A549 (cell line): ENCODE measurements at regions not wholly inside any gene's neighbourhood (a gene's known extent, or its start where the extent isn't known, plus 50 kb on each side); places are given as distances from the start of the nearest gene placed in this dataset.
A peak's percentile ranks its signal among the peaks of the same experiment; 100 is the strongest.

Experiments used
- ATAC-seq, 2 experiments: fragments of 200-7000 bp in 1 of 2; fragments of >200 bp in 1 of 2; cut with Nextera tagmentation in 1 of 2; cut with Tn5 transposase in 1 of 2; 3 replicates each; pipeline versions ENCODE4 v1.8.0 to v1.9.1; 2018 to 2020; ENCODE audit warnings: mild to moderate bottlenecking in 1 of 2, moderate library complexity in 1 of 2
- CTCF ChIA-PET: fragments of 300-600 bp; sonication (Branson Sonifier 250); formaldehyde crosslinking; extraction: SDS; loops from one replicate; lab custom pipeline; 2021; ENCODE audit warnings: antibody characterized with exemption, inconsistent platforms; lab: Yijun Ruan, JAX
- POLR2A ChIA-PET: fragments of 350-600 bp; formaldehyde crosslinking; extraction: SDS; loops from one replicate; lab custom pipeline; 2021; ENCODE audit warnings: antibody characterized with exemption, inconsistent platforms; lab: Yijun Ruan, JAX
- DNase-seq, 2 experiments: peaks; one replicate each; pipeline versions ENCODE4 v3.0.0 to v3.0.0-alpha.2; 2011 to 2016; ENCODE audit warnings: low read depth in 1 of 2, low spot score in 1 of 2
- FAIRE-seq: peaks from 2 replicates; lab custom pipeline; 2011; peaks lifted over from hg19 to GRCh38; lab: Jason Lieb, UNC
- H3K27ac ChIP-seq, 2 experiments: fragments of >200 bp; sonication (Bioruptor Twin); formaldehyde crosslinking; 3 replicates each; pipeline ENCODE4 v1.5.1; 2016 to 2017
- H3K4me1 ChIP-seq: fragments of >200 bp; sonication (Bioruptor Twin); formaldehyde crosslinking; 3 replicates; pipeline ENCODE4 v1.6.1; 2016
- H3K4me2 ChIP-seq: fragments of >200 bp; sonication (Bioruptor Twin); formaldehyde crosslinking; 3 replicates; pipeline ENCODE4 v1.6.1; 2016
- H3K4me3 ChIP-seq: fragments of >200 bp; sonication (Bioruptor Twin); formaldehyde crosslinking; 3 replicates; pipeline ENCODE4 v1.5.1; 2016
- H3K9me3 ChIP-seq: fragments of >200 bp; sonication (Bioruptor Twin); formaldehyde crosslinking; 3 replicates; pipeline ENCODE4 v1.6.1; 2016
- ATOH8 ChIP-seq: fragments of 250-450 bp; sonication (Bioruptor Pico); IDR thresholded peaks from 2 replicates; pipeline ENCODE4 v1.5.0; 2020; ENCODE audit warnings: low read depth, mild to moderate bottlenecking, moderate library complexity
- BHLHE40 ChIP-seq: IDR thresholded peaks from 2 replicates; pipeline ENCODE4 v1.6.1; 2012; ENCODE audit warnings: low read depth, low read length, inconsistent platforms
- CBX2 ChIP-seq: fragments of 200-600 bp; sonication (generic); IDR thresholded peaks from 2 replicates; pipeline ENCODE4 v1.6.1; 2016; ENCODE audit warnings: low read depth, mild to moderate bottlenecking, borderline replicate concordance
- CTCF ChIP-seq: fragments of >200 bp; sonication (Bioruptor Twin); formaldehyde crosslinking; IDR thresholded peaks from 3 replicates; pipeline ENCODE4 v1.5.1; 2016
- E2F6 ChIP-seq: IDR thresholded peaks from 2 replicates; pipeline ENCODE4 v1.6.1; 2012; ENCODE audit warnings: low read depth, borderline replicate concordance
- EHMT2 ChIP-seq: fragments of 200-600 bp; sonication (generic); IDR thresholded peaks from 2 replicates; pipeline ENCODE4 v1.6.1; 2016; ENCODE audit warnings: antibody characterized with exemption, low read depth, mild to moderate bottlenecking, moderate library complexity
- ESRRA ChIP-seq: fragments of 150-350 bp; IDR thresholded peaks from 2 replicates; pipeline ENCODE4 v1.6.1; 2014; ENCODE audit warnings: mild to moderate bottlenecking, low read length, borderline replicate concordance
- FOSL2 ChIP-seq, 2 experiments: fragments of 450-650 bp in 1 of 2; fragments of >200 bp in 1 of 2; sonication (Bioruptor Twin) in 1 of 2; formaldehyde crosslinking; IDR thresholded peaks; 2 replicates each; pipeline versions ENCODE4 v1.5.0 to v1.6.1; 2016 to 2020; ENCODE audit warnings: mild to moderate bottlenecking in 1 of 2, moderate library complexity in 1 of 2
- FOXS1 ChIP-seq: fragments of 250-450 bp; sonication (Bioruptor Pico); IDR thresholded peaks from 2 replicates; pipeline ENCODE4 v1.5.0; 2020; ENCODE audit warnings: mild to moderate bottlenecking, moderate library complexity
- HEYL ChIP-seq: fragments of 250-450 bp; sonication (Bioruptor Pico); IDR thresholded peaks from 2 replicates; pipeline ENCODE4 v1.8.0; 2021; ENCODE audit warnings: mild to moderate bottlenecking, moderate library complexity
- HOXA7 ChIP-seq: fragments of 250-450 bp; sonication (Bioruptor Pico); IDR thresholded peaks from 2 replicates; pipeline ENCODE4 v1.5.0; 2020; ENCODE audit warnings: mild to moderate bottlenecking, moderate library complexity
- JUN ChIP-seq, 2 experiments: fragments of >200 bp; sonication (Bioruptor Twin); formaldehyde crosslinking; IDR thresholded peaks; 2 replicates in 1 of 2; 3 replicates in 1 of 2; pipeline ENCODE4 v1.6.1; 2016 to 2017
- KDM5A ChIP-seq: fragments of 200-600 bp; sonication (generic); IDR thresholded peaks from 2 replicates; pipeline ENCODE4 v1.6.1; 2016; ENCODE audit warnings: antibody characterized with exemption, mild to moderate bottlenecking
- MAFK ChIP-seq: fragments of 450-650 bp; IDR thresholded peaks from 2 replicates; pipeline ENCODE4 v1.6.1; 2014; ENCODE audit not compliant: partially characterized antibody
- MAX ChIP-seq: IDR thresholded peaks from 2 replicates; pipeline ENCODE4 v1.6.1; 2012
- NFE2L2 ChIP-seq: fragments of 150-350 bp; conservative IDR thresholded peaks from 2 replicates; pipeline ENCODE4 v1.6.1; 2014; ENCODE audit warnings: low read length
- NPAS2 ChIP-seq: fragments of 250-450 bp; sonication (Bioruptor Pico); IDR thresholded peaks from 2 replicates; pipeline ENCODE4 v1.8.0; 2022; ENCODE audit warnings: mild to moderate bottlenecking, moderate library complexity, borderline replicate concordance
- PBX3 ChIP-seq: IDR thresholded peaks from 2 replicates; pipeline ENCODE4 v1.6.1; 2012
- PHF8 ChIP-seq: fragments of 200-600 bp; sonication (generic); IDR thresholded peaks from 2 replicates; pipeline ENCODE4 v1.6.1; 2016; ENCODE audit warnings: low read depth, mild to moderate bottlenecking, antibody characterized with exemption, moderate library complexity, borderline replicate concordance
- POLR2A ChIP-seq: IDR thresholded peaks from 2 replicates; pipeline ENCODE4 v1.6.1; 2012; ENCODE audit warnings: mild to moderate bottlenecking, low read length
- POLR2AphosphoS2 ChIP-seq: conservative IDR thresholded peaks from 2 replicates; pipeline ENCODE4 v1.6.1; 2012; ENCODE audit warnings: low read length, improper control_type of control experiment, inconsistent platforms
- RAD21 ChIP-seq, 2 experiments: fragments of >200 bp in 1 of 2; sonication (Bioruptor Twin) in 1 of 2; formaldehyde crosslinking in 1 of 2; IDR thresholded peaks in 1 of 2; conservative IDR thresholded peaks in 1 of 2; 2 replicates in 1 of 2; 3 replicates in 1 of 2; pipeline ENCODE4 v1.6.1; 2012 to 2018; ENCODE audit warnings: inconsistent platforms in 1 of 2
- REST ChIP-seq: fragments of 200-600 bp; sonication (generic); IDR thresholded peaks from 2 replicates; pipeline ENCODE4 v1.6.1; 2016; ENCODE audit warnings: antibody characterized with exemption, mild to moderate bottlenecking, moderate library complexity
- RFX5 ChIP-seq: fragments of 450-650 bp; IDR thresholded peaks from 2 replicates; pipeline ENCODE4 v1.7.1; 2014; ENCODE audit warnings: antibody characterized with exemption, mild to moderate bottlenecking, moderate library complexity
- RNF2 ChIP-seq: fragments of 200-600 bp; sonication (generic); IDR thresholded peaks from 2 replicates; pipeline ENCODE4 v1.6.1; 2016; ENCODE audit warnings: low read depth, mild to moderate bottlenecking, antibody characterized with exemption, moderate library complexity, borderline replicate concordance
- SREBF2 ChIP-seq: fragments of 450-650 bp; IDR thresholded peaks from 2 replicates; pipeline ENCODE4 v1.6.1; 2014; ENCODE audit warnings: mild to moderate bottlenecking, moderate library complexity
- TFCP2L1 ChIP-seq: fragments of 250-450 bp; sonication (Bioruptor Pico); IDR thresholded peaks from 2 replicates; pipeline ENCODE4 v1.5.0; 2021; ENCODE audit warnings: mild to moderate bottlenecking
- ZFP36 ChIP-seq: fragments of 450-650 bp; IDR thresholded peaks from 2 replicates; pipeline ENCODE4 v1.6.1; 2014; ENCODE audit warnings: borderline replicate concordance; ENCODE audit not compliant: partially characterized antibody
- ZSCAN20 ChIP-seq: fragments of 250-450 bp; sonication (Bioruptor Pico); IDR thresholded peaks from 2 replicates; pipeline ENCODE4 v1.8.0; 2022; ENCODE audit warnings: mild to moderate bottlenecking, moderate library complexity

- 0 out of 3 replicates have a peak, but pooled peaks cover 3% of the 10 kb centered on the region for H3K4me1 ChIP-seq
- H3K9me3 ChIP-seq: no peaks in the 10 kb centered on the region
- TF ChIP-seq ZSCAN20 (CRISPR knock-in tag): no peak
- TF ChIP-seq PBX3: no peak
- no peak for TF ChIP-seq HOXA7 (CRISPR knock-in tag)
- no peak for TF ChIP-seq MAX
- TF ChIP-seq PHF8: no peak
- no peak for TF ChIP-seq HEYL (CRISPR knock-in tag)
- no peak for TF ChIP-seq E2F6
- no peak for TF ChIP-seq FOSL2 (IDR thresholded peaks at IDR 0.05)
- TF ChIP-seq FOSL2 (CRISPR knock-in tag; IDR thresholded peaks at IDR 0.05): no peak
- no peak for TF ChIP-seq JUN (IDR thresholded peaks at IDR 0.05)
- TF ChIP-seq CTCF: no peak
- no peak for TF ChIP-seq RFX5
- no peak for TF ChIP-seq POLR2AphosphoS2
- TF ChIP-seq TFCP2L1 (CRISPR knock-in tag): no peak
- TF ChIP-seq EHMT2: no peak
- no peak for TF ChIP-seq RAD21 (conservative IDR thresholded peaks at IDR 0.05 in 1 of 2, IDR thresholded peaks at IDR 0.05 in 1 of 2)
- no peak for TF ChIP-seq SREBF2
- TF ChIP-seq RNF2: no peak
- TF ChIP-seq CBX2: no peak
- TF ChIP-seq NFE2L2: no peak
- DNase-seq (no peak), ATAC-seq (no peak), FAIRE-seq (no peak)
- ChIA-PET CTCF (interaction anchor here (1.2 kb wide), 1 partner anchor 10 kb away, joined by 3 read pairs; no protein-coding TSS in a partner anchor), POLR2A (no interaction called here)
- no peak overlapping the region for H3K27ac ChIP-seq
- peak overlapping the region; percentile 36; the same call in 1 of the 3 replicates for H3K4me2 ChIP-seq
- H3K4me3 ChIP-seq: no peak overlapping the region
Measured at GRCh38 chr4:143085659-143086058, 99.1 kb upstream of the USP38 start.

GRCh38 chr4:143089291-143089690 is 95.4 kb upstream of the USP38 start:
- no peak for TF ChIP-seq POLR2A
- TF ChIP-seq BHLHE40: no peak
- TF ChIP-seq PHF8: no peak
- TF ChIP-seq E2F6: no peak
- no peak for TF ChIP-seq HOXA7 (CRISPR knock-in tag)
- TF ChIP-seq ATOH8 (CRISPR knock-in tag): no peak
- no peak for TF ChIP-seq ZFP36
- TF ChIP-seq KDM5A: no peak
- TF ChIP-seq MAFK: no peak
- TF ChIP-seq NPAS2 (CRISPR knock-in tag): no peak
- TF ChIP-seq REST: no peak
- TF ChIP-seq FOXS1: no peak
- TF ChIP-seq ESRRA: no peak
- TF ChIP-seq POLR2AphosphoS2: no peak
- TF ChIP-seq, all 56 proteins: peak for 0
- no peaks in the 10 kb centered on the region for H3K9me3 ChIP-seq
- H3K4me1 ChIP-seq: 0 out of 3 replicates have a peak, but pooled peaks cover 3% of the 10 kb centered on the region
- no peak overlapping the region for H3K27ac ChIP-seq
- ChIA-PET POLR2A (no interaction called here), CTCF (no interaction called here)
- ATAC-seq (no peak), FAIRE-seq (no peak), DNase-seq (no peak)
- no peak overlapping the region for H3K4me2 ChIP-seq
- no peak overlapping the region for H3K4me3 ChIP-seq
